OCI-LY7 (cell line): ENCODE measurements at regions not wholly inside any gene's neighbourhood (a gene's known extent, or its start where the extent isn't known, plus 50 kb on each side); places are given as distances from the start of the nearest gene placed in this dataset.

Experiments used
- BruUV-seq: library from RNA; stranded (reverse); fragments of 400-500 nt; replicated peaks from 2 replicates; lab custom pipeline; 2021; lab: Mats Ljungman, UMichigan
- CTCF ChIA-PET: fragments of 300-600 bp; sonication (Branson Sonifier 250); formaldehyde crosslinking; loops from one replicate; lab custom pipeline; 2022; ENCODE audit warnings: antibody characterized with exemption; ENCODE audit not compliant: unreplicated experiment; lab: Charles Lee
- POLR2A ChIA-PET: fragments of 300-600 bp; sonication (Branson Sonifier 250); formaldehyde crosslinking; loops from one replicate; lab custom pipeline; 2022; ENCODE audit warnings: antibody characterized with exemption; lab: Charles Lee
- DNase-seq: peaks from one replicate; pipeline ENCODE4 v3.0.0-alpha.2; 2015; ENCODE audit warnings: low spot score
- H2AFZ ChIP-seq: fragments of 200-600 bp; sonication (generic), shearing (Covaris generic); 2 replicates; pipeline ENCODE4 v1.6.1; 2014; ENCODE audit warnings: mild to moderate bottlenecking, antibody characterized with exemption, low read length, moderate library complexity
- H3K27ac ChIP-seq: fragments of 200-600 bp; sonication (generic); 2 replicates; pipeline ENCODE4 v1.5.1; 2014; ENCODE audit warnings: mixed run types, low read depth, mild to moderate bottlenecking, moderate library complexity, low read length, inconsistent platforms; ENCODE audit not compliant: poor library complexity, severe bottlenecking
- H3K36me3 ChIP-seq: fragments of 200-600 bp; sonication (generic); 2 replicates; pipeline ENCODE4 v1.6.1; 2014; ENCODE audit warnings: mild to moderate bottlenecking, antibody characterized with exemption, low read length, moderate library complexity, mixed read lengths; ENCODE audit not compliant: insufficient read depth
- H3K4me1 ChIP-seq: fragments of 200-600 bp; sonication (generic); 2 replicates; pipeline ENCODE4 v1.5.1; 2014; ENCODE audit warnings: mild to moderate bottlenecking, low read length; ENCODE audit not compliant: insufficient read depth, poor library complexity, severe bottlenecking
- H3K4me2 ChIP-seq: fragments of 200-600 bp; sonication (generic); 2 replicates; pipeline ENCODE4 v1.6.1; 2014; ENCODE audit warnings: mild to moderate bottlenecking, low read length
- H3K4me3 ChIP-seq: fragments of 200-600 bp; sonication (generic); 2 replicates; pipeline ENCODE4 v1.5.1; 2014; ENCODE audit warnings: mild to moderate bottlenecking, low read depth, low read length; ENCODE audit not compliant: poor library complexity, severe bottlenecking
- H3K79me2 ChIP-seq: fragments of 200-600 bp; sonication (generic); 2 replicates; pipeline ENCODE4 v1.6.1; 2016; ENCODE audit warnings: low read depth, mild to moderate bottlenecking, low read length, moderate library complexity, mixed read lengths; ENCODE audit not compliant: insufficient read depth
- H3K9me2 ChIP-seq: fragments of 200-600 bp; sonication (generic); 2 replicates; pipeline ENCODE4 v1.6.1; 2016; ENCODE audit warnings: mild to moderate bottlenecking, low read length, mixed read lengths; ENCODE audit not compliant: insufficient read depth
- H3K9me3 ChIP-seq: fragments of 200-600 bp; sonication (generic); 2 replicates; pipeline ENCODE4 v1.6.1; 2014; ENCODE audit warnings: mild to moderate bottlenecking, mixed run types, low read length, mixed read lengths
- H4K20me1 ChIP-seq: fragments of 200-600 bp; sonication (generic); 2 replicates; pipeline ENCODE4 v1.6.1; 2014; ENCODE audit warnings: mild to moderate bottlenecking, antibody characterized with exemption, low read length, moderate library complexity, mixed read lengths; ENCODE audit not compliant: insufficient read depth
- CTCF ChIP-seq: fragments of 200-600 bp; sonication (generic); conservative IDR thresholded peaks from 2 replicates; pipeline ENCODE4 v1.5.1; 2014; ENCODE audit warnings: mild to moderate bottlenecking, antibody characterized with exemption, low read length, moderate library complexity, mixed read lengths
- EZH2phosphoT487 ChIP-seq: fragments of 200-600 bp; sonication (generic); IDR thresholded peaks from 2 replicates; pipeline ENCODE4 v1.6.1; 2018; ENCODE audit warnings: low read depth, borderline replicate concordance, mild to moderate bottlenecking, mixed run types, antibody characterized with exemption, low read length, moderate library complexity, mixed read lengths
- intact Hi-C: fragments of 100-400 bp; cut with micrococcal nuclease; formaldehyde crosslinking; loops from one replicate; pipeline ENCODE4 v1.10.0; 2022; ENCODE audit not compliant: unreplicated experiment

DNA sequence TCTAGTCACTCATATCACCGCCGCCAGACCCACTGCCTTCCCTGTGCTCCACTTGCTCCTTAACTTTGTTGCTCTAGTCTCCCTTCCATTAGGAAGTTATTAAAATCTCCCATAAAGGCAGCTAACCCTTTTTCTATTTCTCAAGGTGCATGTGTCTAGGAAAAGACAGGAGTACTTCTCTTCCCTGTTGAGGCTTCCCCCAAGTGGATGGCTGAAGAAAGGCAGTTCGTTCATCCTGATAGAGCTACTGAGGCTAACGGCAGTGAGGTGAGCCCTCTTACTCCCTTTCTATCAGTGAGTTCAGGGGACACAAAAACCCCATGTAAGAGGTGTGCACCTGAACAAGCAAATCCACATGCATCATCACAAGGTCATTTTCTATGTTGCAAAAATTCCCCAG is 397.8 kb downstream of the IGSF11 start:
- no peaks in the 10 kb centered on the region for H3K79me2 ChIP-seq
- no peak overlapping the region for H3K4me3 ChIP-seq
- POLR2A ChIA-PET: interaction anchor here (0.5 kb wide), 1 partner anchor 11 kb away, joined by 5 read pairs; no protein-coding TSS in a partner anchor
- H2AFZ ChIP-seq: no peak overlapping the region
- no peaks in the 10 kb centered on the region for H3K9me3 ChIP-seq
- H3K27ac ChIP-seq: no peak overlapping the region
- no peak overlapping the region for H3K4me2 ChIP-seq
- BruUV-seq: no TSS peak
- intact Hi-C loops: no loop called here
- H3K4me1 ChIP-seq: no peaks in the 10 kb centered on the region
- CTCF ChIA-PET: interaction anchor here (0.6 kb wide), 1 partner anchor 1490 kb away, joined by 4 read pairs; no protein-coding TSS in a partner anchor
- no peak for DNase-seq
- H3K36me3 ChIP-seq: no peaks in the 10 kb centered on the region
- H3K9me2 ChIP-seq: no peaks in the 10 kb centered on the region
- no peaks in the 10 kb centered on the region for H4K20me1 ChIP-seq
- TF ChIP-seq EZH2phosphoT487 (no peak), CTCF (no peak)

GRCh38 chr3:118637846-118638245 is 396.8 kb downstream of the IGSF11 start:
- H3K79me2 ChIP-seq: no peaks in the 10 kb centered on the region
- ChIA-PET CTCF (no interaction called here), POLR2A (no interaction called here)
- TF ChIP-seq CTCF (no peak), EZH2phosphoT487 (no peak)
- no TSS peak for BruUV-seq
- no peak overlapping the region for H3K4me3 ChIP-seq
- H3K4me2 ChIP-seq: no peak overlapping the region
- no peak overlapping the region for H3K27ac ChIP-seq
- H4K20me1 ChIP-seq: no peaks in the 10 kb centered on the region
- no peak for DNase-seq
- H3K9me2 ChIP-seq: no peaks in the 10 kb centered on the region
- intact Hi-C loops: no loop called here
- no peaks in the 10 kb centered on the region for H3K9me3 ChIP-seq
- no peaks in the 10 kb centered on the region for H3K4me1 ChIP-seq
- H3K36me3 ChIP-seq: no peaks in the 10 kb centered on the region
- H2AFZ ChIP-seq: no peak overlapping the region

DNA sequence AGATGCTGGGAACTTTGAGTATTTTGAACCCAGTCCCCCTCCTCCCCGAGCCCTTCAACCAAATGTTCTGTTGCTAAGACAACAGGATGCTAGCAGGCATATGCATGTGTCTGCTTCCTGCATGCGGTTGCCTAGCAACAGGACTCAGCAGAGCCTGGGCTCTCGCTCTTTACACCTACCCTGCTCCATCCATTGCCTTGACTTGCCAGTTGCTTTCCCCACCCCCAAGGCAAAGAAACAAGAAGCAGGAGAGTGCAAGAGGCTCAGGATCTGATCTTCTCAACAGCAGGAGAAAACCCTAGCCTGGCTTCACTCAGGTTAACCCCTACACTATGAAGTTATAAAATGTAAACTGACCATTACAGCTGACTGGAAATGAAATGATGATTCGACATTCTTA is 393.0 kb downstream of the IGSF11 start:
- DNase-seq: peak; percentile 19
- Histone ChIP-seq H3K4me3 (no peak overlapping the region), H3K27ac (no peak overlapping the region), H3K9me3 (no peaks in the 10 kb centered on the region), H3K79me2 (no peaks in the 10 kb centered on the region), H3K4me2 (no peak overlapping the region), H3K36me3 (no peaks in the 10 kb centered on the region), H3K4me1 (no peaks in the 10 kb centered on the region), H4K20me1 (no peaks in the 10 kb centered on the region), H3K9me2 (no peaks in the 10 kb centered on the region), H2AFZ (no peak overlapping the region)
- CTCF ChIA-PET: no interaction called here
- POLR2A ChIA-PET: interaction anchor here (0.6 kb wide), 2 partner anchors 15 to 173 kb away, joined by 3 read pairs; no protein-coding TSS in a partner anchor
- no peak for TF ChIP-seq CTCF
- no peak for TF ChIP-seq EZH2phosphoT487
- BruUV-seq: no TSS peak
- intact Hi-C loops: no loop called here
